GM12865 (cell line): ENCODE measurements at regions not wholly inside any gene's neighbourhood (a gene's known extent, or its start where the extent isn't known, plus 50 kb on each side); places are given as distances from the start of the nearest gene placed in this dataset.

Experiments
- DNase-seq: peaks from one replicate; pipeline ENCODE4 v3.0.0; 2010; ENCODE audit warnings: low read depth
- H3K4me3 ChIP-seq: 2 replicates; pipeline ENCODE4 v1.5.1; 2011; ENCODE audit warnings: mild to moderate bottlenecking, low read depth, low read length, control low read depth
- CTCF ChIP-seq: IDR thresholded peaks from 2 replicates; pipeline ENCODE4 v1.5.1; 2011; ENCODE audit warnings: low read length, control low read depth, low read depth, inconsistent platforms; ENCODE audit not compliant: insufficient read depth; ENCODE audit errors: missing control alignments

- no peak for TF ChIP-seq CTCF
- no peak for DNase-seq
- no peak overlapping the region for H3K4me3 ChIP-seq
These were observed 277.0 kb upstream of the EDA2R start for GRCh38 chrX:66915893-66916292.

- no peak for TF ChIP-seq CTCF
- DNase-seq, result no peak
- H3K4me3 ChIP-seq, result no peak overlapping the region
These were observed 275.2 kb upstream of the EDA2R start for GRCh38 chrX:66914080-66914479.

- no peak for DNase-seq
- TF ChIP-seq CTCF, result no peak
- H3K4me3 ChIP-seq, result no peak overlapping the region
These were observed 273.5 kb upstream of the EDA2R start for GRCh38 chrX:66912417-66912816.

GRCh38 chrX:66902081-66902480, 263.2 kb upstream of the EDA2R start:
- H3K4me3 ChIP-seq, result no peak overlapping the region
- no peak for TF ChIP-seq CTCF
- DNase-seq, result no peak

DNA sequence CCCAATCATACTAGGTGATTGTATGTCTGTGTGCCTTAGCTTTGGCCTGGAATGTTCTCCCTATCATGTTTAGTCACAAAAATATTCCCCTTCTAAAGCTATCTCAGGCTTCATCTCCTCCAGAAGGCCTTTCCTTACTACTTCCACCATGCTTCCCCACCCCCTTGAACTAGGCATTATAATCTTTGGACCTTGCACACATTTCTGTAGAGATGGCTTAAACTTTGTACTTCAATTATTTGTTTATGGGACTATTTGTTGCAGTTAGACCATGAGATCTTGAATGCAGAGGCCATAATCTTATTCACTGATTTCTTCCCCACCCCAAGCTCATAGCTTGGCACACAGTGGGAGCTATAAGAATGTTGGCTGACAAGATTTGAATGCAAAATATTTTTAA, 262.0 kb upstream of the EDA2R start:
- no peak for DNase-seq
- TF ChIP-seq CTCF, result no peak
- H3K4me3 ChIP-seq, result no peak overlapping the region

DNA sequence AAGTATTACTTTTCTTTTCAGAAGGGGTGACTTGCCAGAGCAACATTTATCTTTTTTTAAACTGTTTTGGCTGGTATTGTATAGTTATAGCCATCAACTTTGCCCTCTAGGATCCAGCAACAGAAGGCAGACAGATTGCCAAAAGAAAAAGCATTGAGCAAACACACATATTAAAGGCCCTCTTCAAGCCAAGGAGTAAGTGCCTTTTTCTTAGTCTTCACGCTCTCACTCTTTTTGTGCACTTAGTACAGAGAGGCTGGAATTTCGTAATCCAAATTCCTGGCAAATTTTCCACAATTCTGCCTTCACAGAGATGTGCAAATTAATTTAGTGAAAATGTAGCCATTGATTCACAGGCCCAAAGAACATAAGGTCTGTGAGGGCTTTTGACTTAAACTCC, 253.1 kb upstream of the EDA2R start:
- no peak overlapping the region for H3K4me3 ChIP-seq
- no peak for DNase-seq
- no peak for TF ChIP-seq CTCF

- no peak for DNase-seq
- no peak overlapping the region for H3K4me3 ChIP-seq
- TF ChIP-seq CTCF, result no peak
These were observed 250.5 kb upstream of the EDA2R start for GRCh38 chrX:66889418-66889817.
